ENCODE measurements at regions not wholly inside any gene's neighbourhood (a gene's known extent, or its start where the extent isn't known, plus 50 kb on each side); places are given as distances from the start of the nearest gene placed in this dataset.
"Not testable (repeated sequence)": the region's sequence is repeated elsewhere in the genome, so short reads cannot be mapped to it uniquely, and the experiment has no call there.

DNA sequence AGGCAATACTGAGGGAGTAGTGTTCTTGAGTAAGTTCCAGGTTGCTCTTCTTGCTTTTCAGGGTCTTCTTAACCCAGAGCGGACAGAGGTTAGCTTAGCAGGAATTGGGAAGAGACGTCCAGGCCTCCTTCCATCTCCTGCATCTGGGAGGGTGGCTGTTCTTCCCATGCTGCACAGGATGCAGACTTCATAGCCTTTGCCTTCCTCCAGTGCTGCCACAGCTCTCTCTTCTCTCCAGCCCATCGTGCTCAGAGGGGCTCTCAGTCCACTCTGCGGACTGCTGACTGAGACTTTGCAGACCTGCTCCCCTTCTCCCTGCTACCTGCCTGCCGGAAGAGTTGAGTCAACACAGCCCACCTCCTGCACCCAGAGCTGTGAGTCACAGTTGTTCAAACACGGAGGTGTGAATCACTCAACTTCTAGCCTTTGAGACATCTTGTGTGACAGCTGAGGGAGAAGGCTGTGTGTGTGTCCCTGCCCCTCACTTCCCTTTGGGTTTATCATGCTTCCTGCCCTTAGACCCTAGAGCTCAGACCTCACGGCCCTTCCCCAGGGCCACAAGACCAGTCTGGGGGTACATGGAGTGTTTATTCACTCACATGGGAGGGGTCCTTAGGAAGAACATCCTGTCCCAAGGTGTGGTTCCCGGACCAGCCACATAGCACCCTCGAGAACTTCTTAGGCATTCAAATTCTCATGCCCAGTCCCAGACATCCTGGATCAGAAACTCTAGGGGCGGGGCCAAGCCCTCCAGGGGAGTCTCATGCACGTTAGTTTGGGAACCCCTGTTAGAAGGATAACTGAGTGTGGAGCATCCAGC lies 158.3 kb upstream of the CACNA1E start:
- ATAC-seq (peak; percentile 98 to 100), DNase-seq (ENCODE audit: low spot score in 2 of 2) (peak; percentile 58 to 69)
- Mint-ChIP-seq H3K27ac (no peak overlapping the region), H3K36me3 (no peaks in the 10 kb centered on the region), H3K9me3 (peaks cover 0 to 5% of the 10 kb centered on the region in 2 donors)

GRCh38 chr1:181325765-181326164 lies 157.6 kb upstream of the CACNA1E start:
- ATAC-seq; H3K27ac Mint-ChIP-seq; H3K9me3 Mint-ChIP-seq; H3K36me3 Mint-ChIP-seq; DNase-seq (ENCODE audit: low spot score in 2 of 2): not testable (repeated sequence)

GRCh38 chr1:181326348-181326747 lies 157.0 kb upstream of the CACNA1E start:
- Mint-ChIP-seq H3K27ac (no peak overlapping the region), H3K36me3 (no peaks in the 10 kb centered on the region), H3K9me3 (peaks cover 0 to 5% of the 10 kb centered on the region in 2 donors)
- ATAC-seq, result no peak
- no peak for DNase-seq (ENCODE audit: low spot score in 2 of 2)

DNA sequence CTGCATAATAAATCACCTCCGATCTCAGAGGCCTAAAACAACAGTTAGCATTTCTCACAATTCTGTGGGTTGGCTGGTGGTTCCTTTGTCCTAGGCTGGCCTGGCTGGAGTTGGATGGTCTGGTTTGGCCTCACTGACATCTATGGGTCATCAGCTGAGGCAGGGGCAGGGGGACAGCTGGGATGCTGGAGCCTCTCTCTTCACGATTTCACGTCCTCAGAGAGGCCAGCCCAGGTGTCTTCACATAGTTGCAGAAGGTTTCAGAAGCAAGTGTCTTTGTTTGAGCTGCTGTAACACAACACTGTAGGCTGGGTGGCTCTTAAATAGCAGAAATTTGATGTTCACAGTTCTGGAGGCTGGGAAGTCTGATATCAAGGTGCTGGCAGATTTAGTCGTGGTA lies 155.5 kb upstream of the CACNA1E start:
- no peak for ATAC-seq
- Mint-ChIP-seq H3K27ac (no peak overlapping the region), H3K9me3 (peaks cover 0 to 5% of the 10 kb centered on the region in 2 donors), H3K36me3 (no peaks in the 10 kb centered on the region)
- DNase-seq (ENCODE audit: low spot score in 2 of 2), result no peak

DNA sequence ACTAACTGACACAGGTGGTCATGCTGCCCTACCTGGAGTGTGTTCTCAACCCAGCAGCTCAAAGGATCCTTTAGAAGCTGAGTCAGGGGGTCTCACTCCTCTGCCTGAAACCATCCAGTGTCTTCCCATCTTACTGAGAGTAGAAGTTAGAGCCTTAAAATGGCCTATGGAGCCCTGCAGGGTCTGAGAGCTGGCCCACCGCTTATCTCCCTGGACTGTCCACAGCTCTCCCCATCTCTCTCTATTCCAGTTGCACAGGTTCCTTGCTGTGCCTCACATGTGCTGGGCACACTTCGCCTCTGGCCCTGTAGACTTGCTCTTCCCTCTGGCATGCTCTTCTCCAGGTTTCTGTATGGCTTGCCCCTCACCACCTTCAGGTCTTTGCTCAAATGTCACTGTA lies 148.6 kb upstream of the CACNA1E start:
- no peak overlapping the region for H3K27ac Mint-ChIP-seq
- H3K9me3 Mint-ChIP-seq, result peaks cover 3 to 9% of the 10 kb centered on the region in 2 donors
- DNase-seq (ENCODE audit: low spot score in 2 of 2) (no peak), ATAC-seq (no peak)
- no peaks in the 10 kb centered on the region for H3K36me3 Mint-ChIP-seq

- DNase-seq (ENCODE audit: low spot score in 2 of 2), result peak in 1 of 2 donors; percentile 9
Observed at GRCh38 chr1:181335631-181336030, 147.7 kb upstream of the CACNA1E start.

GRCh38 chr1:181341026-181341632 lies 142.2 kb upstream of the CACNA1E start:
- DNase-seq (ENCODE audit: low spot score in 2 of 2) (peak in 1 of 2 donors; percentile 7), ATAC-seq (no peak)
- Mint-ChIP-seq H3K9me3 (peaks cover 3 to 9% of the 10 kb centered on the region in 2 donors), H3K27ac (no peak overlapping the region), H3K36me3 (no peaks in the 10 kb centered on the region)

More at GRCh38 chr1:181335631-181336030, 147.7 kb upstream of the CACNA1E start:
- H3K27ac Mint-ChIP-seq, result no peak overlapping the region
- no peaks in the 10 kb centered on the region for H3K36me3 Mint-ChIP-seq
- no peak for ATAC-seq
- H3K9me3 Mint-ChIP-seq, result peaks cover 3 to 9% of the 10 kb centered on the region in 2 donors

DNA sequence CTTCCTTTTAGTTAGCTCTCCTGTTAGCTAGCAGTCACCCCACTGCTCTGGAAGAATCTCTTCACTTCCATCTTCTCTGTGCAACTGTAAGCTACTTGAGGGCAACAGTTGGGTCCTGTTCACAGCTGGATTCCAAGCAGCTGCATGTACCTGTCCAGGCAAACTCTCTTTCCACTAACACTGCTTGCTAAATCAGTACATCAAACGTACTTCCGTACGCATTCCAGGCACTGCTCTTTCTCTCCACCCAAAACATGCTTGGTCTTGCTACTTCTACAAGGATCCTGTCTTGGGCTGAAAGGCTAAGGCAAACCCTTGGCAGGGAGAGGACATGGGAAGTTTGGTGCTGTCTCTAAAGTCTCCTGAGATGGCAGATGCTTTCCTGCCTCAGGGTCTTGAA lies 139.2 kb upstream of the CACNA1E start:
- DNase-seq (ENCODE audit: low spot score in 2 of 2) (no peak), ATAC-seq (no peak)
- Mint-ChIP-seq H3K27ac (no peak overlapping the region), H3K36me3 (no peaks in the 10 kb centered on the region), H3K9me3 (no peaks in the 10 kb centered on the region)

- no peaks in the 10 kb centered on the region for H3K9me3 Mint-ChIP-seq
- no peaks in the 10 kb centered on the region for H3K36me3 Mint-ChIP-seq
- no peak for ATAC-seq
- no peak for DNase-seq (ENCODE audit: low spot score in 2 of 2)
- no peak overlapping the region for H3K27ac Mint-ChIP-seq
Observed at GRCh38 chr1:181345146-181345545, 138.2 kb upstream of the CACNA1E start.

DNA sequence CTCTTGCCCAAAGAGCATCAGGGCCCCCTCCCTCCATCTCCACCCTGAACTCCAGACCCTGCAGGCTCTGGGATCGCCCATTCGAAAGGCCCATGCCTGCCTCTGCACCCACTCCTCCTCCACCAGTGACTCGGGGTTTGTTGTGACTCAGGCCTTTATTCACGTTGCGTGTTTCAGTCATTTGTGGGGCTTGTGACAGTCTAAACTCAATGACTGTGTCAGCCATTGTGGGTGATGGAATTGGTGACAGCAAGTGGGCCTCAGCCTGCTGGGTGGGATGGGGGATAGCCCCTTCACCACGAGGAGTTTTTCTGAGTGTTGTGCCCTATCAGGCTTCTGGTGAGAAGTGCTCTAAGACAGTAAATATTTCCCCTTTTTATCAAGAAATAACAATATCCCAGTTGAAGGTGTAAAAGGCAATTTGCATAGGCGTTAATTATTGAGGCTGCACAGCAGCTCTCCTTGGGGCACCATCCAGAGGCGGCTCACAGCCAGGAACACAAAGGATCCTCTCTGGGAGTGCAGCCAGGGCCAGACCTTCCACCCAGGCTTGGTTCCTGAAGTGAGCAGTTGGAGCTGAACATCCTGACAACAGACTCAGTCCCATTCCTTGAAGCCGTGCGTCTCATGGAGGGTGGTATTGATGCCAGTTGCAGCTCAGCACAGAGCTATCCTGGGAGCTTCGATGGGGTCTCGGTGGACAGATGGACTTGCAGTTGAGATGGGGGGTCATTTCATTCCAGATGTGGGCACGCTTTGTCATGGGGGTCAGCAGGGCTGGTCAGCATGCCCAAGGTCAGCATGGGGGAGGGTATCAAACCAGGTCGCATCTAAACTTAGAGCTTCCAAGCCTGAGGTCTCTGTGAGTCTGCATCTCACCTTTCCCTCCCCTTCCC lies 135.6 kb upstream of the CACNA1E start:
- no peak overlapping the region for H3K27ac Mint-ChIP-seq
- ATAC-seq (no peak), DNase-seq (ENCODE audit: low spot score in 2 of 2) (no peak)
- H3K36me3 Mint-ChIP-seq, result no peaks in the 10 kb centered on the region
- H3K9me3 Mint-ChIP-seq, result no peaks in the 10 kb centered on the region

DNA sequence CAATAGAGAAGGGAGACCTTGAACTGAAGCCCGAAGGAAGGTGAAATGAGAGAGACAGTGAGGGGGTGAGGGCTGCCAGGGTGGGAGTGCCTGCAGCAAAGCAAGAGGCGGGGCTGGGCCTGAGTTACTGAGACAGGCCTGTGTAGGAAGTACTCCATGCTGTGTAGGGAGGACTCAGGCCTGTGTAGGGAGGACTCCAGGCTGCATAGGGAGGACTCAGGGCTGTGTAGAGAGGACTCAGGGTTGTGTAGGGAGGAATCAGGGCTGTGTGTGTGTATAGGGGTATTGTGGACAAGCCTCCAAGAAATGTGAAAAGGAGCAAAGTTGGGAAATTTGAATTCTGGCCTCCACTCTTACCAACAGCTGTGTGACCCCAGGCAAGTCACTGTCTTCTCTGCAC lies 133.8 kb upstream of the CACNA1E start:
- ATAC-seq (no peak), DNase-seq (ENCODE audit: low spot score in 2 of 2) (no peak)
- Mint-ChIP-seq H3K27ac (no peak overlapping the region), H3K9me3 (no peaks in the 10 kb centered on the region), H3K36me3 (no peaks in the 10 kb centered on the region)

GRCh38 chr1:181350131-181350530 lies 133.2 kb upstream of the CACNA1E start:
- Mint-ChIP-seq H3K27ac (no peak overlapping the region), H3K9me3 (no peaks in the 10 kb centered on the region), H3K36me3 (no peaks in the 10 kb centered on the region)
- DNase-seq (ENCODE audit: low spot score in 2 of 2), result no peak
- no peak for ATAC-seq

GRCh38 chr1:181351740-181352139 lies 131.6 kb upstream of the CACNA1E start:
- ATAC-seq, result no peak
- no peak for DNase-seq (ENCODE audit: low spot score in 2 of 2)
- Mint-ChIP-seq H3K27ac (peak overlapping the region in 1 of 2 donors; percentile 18), H3K36me3 (no peaks in the 10 kb centered on the region), H3K9me3 (no peaks in the 10 kb centered on the region)

DNA sequence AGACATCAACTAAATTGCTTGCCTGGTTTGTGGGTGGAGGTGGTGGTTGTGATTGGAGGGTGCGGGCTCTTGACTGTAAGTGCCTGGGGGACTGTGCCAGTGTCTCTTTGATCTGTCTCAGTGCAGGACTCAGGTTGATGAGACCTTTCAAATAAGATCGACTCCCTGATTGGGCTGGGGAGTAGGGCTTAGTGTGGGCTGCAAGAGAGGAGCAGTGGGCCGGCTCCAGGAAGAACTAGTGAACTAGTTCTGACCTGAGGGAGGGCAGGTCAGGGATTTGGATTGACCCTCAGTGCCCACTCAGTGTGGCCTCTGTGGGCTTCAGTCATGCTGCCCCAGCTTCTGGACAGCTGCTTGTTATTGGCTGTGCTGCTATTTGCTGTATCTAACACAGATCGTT lies 130.6 kb upstream of the CACNA1E start:
- DNase-seq (ENCODE audit: low spot score in 2 of 2), result no peak
- no peak for ATAC-seq
- Mint-ChIP-seq H3K9me3 (no peaks in the 10 kb centered on the region), H3K36me3 (no peaks in the 10 kb centered on the region), H3K27ac (no peak overlapping the region)

DNA sequence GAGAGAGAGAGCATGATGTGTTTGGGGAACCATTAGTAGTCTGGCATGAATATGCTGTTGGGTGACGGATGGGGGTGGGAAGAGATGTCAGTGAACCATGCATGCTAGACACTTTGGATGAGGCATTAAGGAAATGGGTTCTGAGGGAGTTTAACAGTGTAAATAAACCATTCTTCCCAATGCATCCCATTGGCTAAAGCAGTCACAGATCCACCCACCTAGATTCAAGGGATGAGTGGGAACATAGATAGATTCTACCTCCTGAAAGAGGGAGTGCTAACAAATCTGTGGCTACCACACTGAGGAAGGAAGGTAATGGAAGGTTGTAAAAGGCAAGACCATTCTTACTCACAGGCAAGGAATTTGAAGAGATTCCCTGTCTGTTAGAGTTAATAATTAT lies 129.8 kb upstream of the CACNA1E start:
- Mint-ChIP-seq H3K36me3 (no peaks in the 10 kb centered on the region), H3K27ac (no peak overlapping the region), H3K9me3 (no peaks in the 10 kb centered on the region)
- ATAC-seq (no peak), DNase-seq (ENCODE audit: low spot score in 2 of 2) (no peak)

DNA sequence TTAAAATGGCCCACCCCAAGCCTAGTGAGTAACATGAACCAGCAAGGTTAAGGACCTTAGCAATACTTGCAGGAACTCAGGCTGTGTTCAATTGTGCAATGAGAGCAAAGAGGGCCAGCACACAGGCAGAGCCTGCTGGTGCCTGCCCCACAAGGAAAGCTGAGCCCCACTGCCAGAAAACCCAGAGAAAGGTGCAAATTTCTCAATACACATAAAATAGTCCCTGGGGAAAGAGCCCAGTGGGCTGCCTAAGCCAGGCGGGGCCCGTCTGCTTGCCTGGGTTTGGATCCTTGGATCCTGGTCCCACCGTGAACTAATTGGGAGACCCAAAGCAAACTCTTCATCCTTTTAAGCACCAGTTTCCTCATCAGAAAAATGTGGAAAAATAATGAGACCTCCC lies 128.5 kb upstream of the CACNA1E start:
- DNase-seq (ENCODE audit: low spot score in 2 of 2) (no peak), ATAC-seq (no peak)
- no peaks in the 10 kb centered on the region for H3K36me3 Mint-ChIP-seq
- H3K9me3 Mint-ChIP-seq, result no peaks in the 10 kb centered on the region
- H3K27ac Mint-ChIP-seq, result no peak overlapping the region
